Subcutaneous abdominal adipose tissue (tissue), 5 donors: ENCODE measurements at regions not wholly inside any gene's neighbourhood (a gene's known extent, or its start where the extent isn't known, plus 50 kb on each side); places are given as distances from the start of the nearest gene placed in this dataset.

Experiments
- H3K27ac ChIP-seq: one replicate; pipeline ENCODE4 v1.7.0; 2013; ENCODE audit warnings: low read depth, mild to moderate bottlenecking, inconsistent platforms, low read length, moderate library complexity
- H3K27me3 ChIP-seq, 5 donors: one replicate each; pipeline ENCODE4 v1.7.0; 2013; ENCODE audit warnings: low read length in 5 of 5, inconsistent platforms in 1 of 5; ENCODE audit not compliant: control insufficient read depth in 5 of 5, insufficient read depth in 4 of 5
- H3K36me3 ChIP-seq, 5 donors: one replicate each; pipeline ENCODE4 v1.7.0; 2013; ENCODE audit warnings: low read length in 5 of 5; ENCODE audit not compliant: control insufficient read depth in 5 of 5, insufficient read depth in 5 of 5
- H3K4me1 ChIP-seq, 5 donors: one replicate each; pipeline ENCODE4 v1.7.0; 2013; ENCODE audit warnings: low read length in 5 of 5, mild to moderate bottlenecking in 3 of 5, moderate library complexity in 1 of 5; ENCODE audit not compliant: control insufficient read depth in 5 of 5, insufficient read depth in 5 of 5
- H3K4me3 ChIP-seq, 5 donors: one replicate each; pipeline ENCODE4 v1.7.0; 2013; ENCODE audit warnings: low read length in 5 of 5, low read depth in 1 of 5
- H3K9ac ChIP-seq, 5 donors: one replicate each; pipeline ENCODE4 v1.7.0; 2013; ENCODE audit warnings: low read length in 5 of 5, mild to moderate bottlenecking in 4 of 5, moderate library complexity in 3 of 5
- H3K9me3 ChIP-seq, 5 donors: one replicate each; pipeline ENCODE4 v1.7.0; 2013; ENCODE audit warnings: low read length in 5 of 5; ENCODE audit not compliant: control insufficient read depth in 5 of 5
- donor health status: healthy.
- donor health status: healthy.
- donor health status: healthy.
- donor health status: healthy.
- donor health status: healthy.

DNA sequence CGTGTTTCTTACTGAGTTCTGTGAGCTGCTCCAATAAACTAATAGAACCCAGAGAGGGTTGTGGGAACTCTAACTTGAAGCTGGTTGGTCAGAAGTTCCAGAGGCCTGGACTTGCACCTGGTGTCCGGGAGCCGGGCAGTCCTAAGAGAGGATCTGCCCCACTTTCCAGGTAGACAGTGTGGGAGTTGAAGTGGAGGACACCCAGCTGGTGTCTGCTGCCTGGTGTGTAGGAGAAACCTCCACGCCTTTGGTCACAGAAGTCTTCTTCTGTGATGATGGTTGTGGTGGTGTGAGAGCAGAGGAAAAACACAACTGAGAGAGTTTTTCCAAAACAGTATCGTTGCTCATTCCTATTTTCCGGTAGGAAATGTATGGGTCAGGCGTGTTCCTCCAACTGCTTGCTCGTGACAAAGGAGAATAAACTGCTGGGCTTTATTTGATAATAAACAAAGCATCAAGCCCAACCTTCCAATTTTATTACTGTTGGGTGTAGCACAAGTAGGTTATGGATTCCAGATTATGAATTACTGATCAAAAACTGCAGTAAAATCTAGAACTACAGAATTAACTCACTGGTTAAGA lies 137.0 kb downstream of the KLF13 start:
- no peak overlapping the region for H3K27ac ChIP-seq
- no peaks in the 10 kb centered on the region for H3K9me3 ChIP-seq
- H3K4me1 ChIP-seq: peaks cover 0 to 3% (median 0%) of the 10 kb centered on the region in 5 donors
- peaks cover 0 to 2% (median 0%) of the 10 kb centered on the region in 5 donors for H3K27me3 ChIP-seq
- H3K9ac ChIP-seq: no peak overlapping the region
- H3K4me3 ChIP-seq: no peak overlapping the region
- no peaks in the 10 kb centered on the region for H3K36me3 ChIP-seq

DNA sequence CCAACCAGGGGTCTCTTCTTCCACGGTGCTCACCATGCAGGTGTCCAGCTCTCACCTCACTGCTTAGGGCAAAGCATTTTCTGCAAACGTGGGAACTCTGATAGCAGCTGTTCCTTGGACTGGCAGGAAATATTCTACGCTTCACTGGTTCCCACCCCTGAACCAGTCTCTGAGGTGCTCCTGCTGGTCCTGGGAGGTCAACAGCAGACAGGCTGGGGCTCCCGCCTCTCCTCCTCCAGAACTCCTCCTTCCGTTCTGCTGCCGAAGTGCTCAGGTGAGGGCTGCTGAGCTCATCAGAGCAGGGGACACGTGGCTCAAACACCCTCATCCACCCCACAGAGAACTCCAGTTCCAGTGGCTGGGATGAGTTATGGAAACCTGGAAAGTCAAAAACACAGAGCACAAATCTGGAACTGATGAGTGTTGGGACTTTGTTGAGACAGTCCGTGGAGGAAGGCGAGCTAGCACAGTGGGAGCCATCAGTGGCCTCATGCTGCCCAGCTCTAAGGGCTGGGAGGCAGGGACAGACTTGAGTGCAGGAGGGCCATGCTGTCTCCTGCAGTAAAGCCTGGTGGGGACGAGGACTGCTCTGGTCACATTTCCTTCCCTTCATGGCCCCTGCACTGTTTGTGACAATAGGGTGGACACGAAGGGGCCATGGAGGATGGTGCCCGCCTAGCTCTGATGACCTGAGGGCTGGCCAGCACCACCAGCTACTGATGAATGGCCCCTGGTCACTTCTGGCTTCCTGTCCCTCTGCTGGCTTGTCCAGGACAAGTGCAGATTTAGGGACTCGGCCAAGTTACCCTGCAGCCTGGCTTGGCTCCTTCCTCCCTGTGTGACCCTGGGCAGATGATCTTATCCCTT lies 137.8 kb downstream of the KLF13 start:
- Histone ChIP-seq H3K36me3 (no peaks in the 10 kb centered on the region), H3K27ac (no peak overlapping the region), H3K9me3 (no peaks in the 10 kb centered on the region), H3K4me1 (peaks cover 0 to 2% (median 0%) of the 10 kb centered on the region in 5 donors), H3K9ac (no peak overlapping the region), H3K4me3 (no peak overlapping the region), H3K27me3 (peaks cover 0 to 3% (median 0%) of the 10 kb centered on the region in 5 donors)

DNA sequence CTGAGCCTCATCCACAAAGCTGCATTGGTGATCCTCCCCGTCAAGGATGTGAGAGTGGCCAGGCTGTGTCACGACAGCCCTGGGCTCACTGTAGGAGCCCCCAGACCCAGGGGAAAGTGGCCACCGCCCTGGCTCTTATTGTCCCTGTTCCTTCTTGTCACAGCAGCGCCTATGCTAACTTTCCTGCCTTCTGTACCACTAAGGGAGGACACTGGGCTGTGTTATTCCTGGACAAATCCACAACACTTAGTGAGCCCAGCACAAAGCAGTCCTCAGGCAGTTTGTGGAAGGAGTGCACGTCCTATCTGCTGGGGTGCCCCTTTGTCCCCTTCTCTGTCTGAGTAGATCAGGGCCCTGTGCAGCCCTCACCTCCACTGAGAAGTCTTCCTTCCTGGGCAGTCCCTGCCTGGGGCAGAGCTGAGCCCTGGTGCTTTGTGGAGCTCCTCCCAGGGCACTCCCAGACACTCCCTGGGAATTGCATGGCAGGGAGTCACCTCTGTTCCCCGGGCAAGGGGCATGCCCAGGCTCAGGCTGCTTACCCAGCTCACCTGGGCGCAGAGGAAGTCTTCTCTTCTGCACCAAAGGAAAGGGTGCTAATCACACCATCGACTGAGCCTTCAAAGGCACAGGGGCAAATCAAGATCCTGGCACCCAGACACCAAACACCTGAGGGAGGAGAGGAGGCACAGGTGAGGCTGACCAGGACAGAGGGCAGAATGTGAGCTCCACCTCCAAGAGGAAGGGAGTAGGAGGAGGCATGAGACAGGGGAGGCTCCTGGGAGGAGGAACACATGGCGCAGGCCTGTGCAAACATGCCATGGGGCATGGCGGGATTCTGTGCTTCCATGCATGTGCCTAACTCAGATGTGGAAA lies 138.7 kb downstream of the KLF13 start:
- H3K9me3 ChIP-seq: no peaks in the 10 kb centered on the region
- H3K27ac ChIP-seq: no peak overlapping the region
- H3K9ac ChIP-seq: no peak overlapping the region

DNA sequence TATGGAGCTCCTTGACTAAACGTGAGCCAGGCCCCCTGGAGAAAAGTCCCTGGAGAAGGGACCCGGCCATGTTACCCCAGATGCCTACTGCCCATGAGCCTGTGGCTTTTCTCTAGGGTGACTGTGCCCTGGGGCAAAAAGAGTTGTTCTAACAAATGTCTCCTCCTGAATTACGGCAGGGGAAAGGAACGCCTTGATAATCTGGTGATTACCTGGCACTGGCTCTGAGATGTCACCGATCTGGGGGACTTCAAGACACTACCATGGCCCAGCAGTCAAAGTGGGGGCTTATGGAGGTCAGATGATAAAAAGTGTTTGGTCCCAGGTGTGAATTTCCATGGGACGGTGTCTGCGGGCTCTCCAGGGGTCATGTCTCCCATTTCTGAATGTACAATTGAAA lies 140.7 kb downstream of the KLF13 start:
- H3K27me3 ChIP-seq: peaks cover 0 to 3% (median 0%) of the 10 kb centered on the region in 5 donors
- no peak overlapping the region for H3K4me3 ChIP-seq
- H3K9me3 ChIP-seq: no peaks in the 10 kb centered on the region
- peaks cover 0 to 4% (median 0%) of the 10 kb centered on the region in 5 donors for H3K4me1 ChIP-seq
- H3K27ac ChIP-seq: no peak overlapping the region
- no peak overlapping the region for H3K9ac ChIP-seq
- no peaks in the 10 kb centered on the region for H3K36me3 ChIP-seq

More for the DNA sequence above, 138.7 kb downstream of the KLF13 start:
- no peak overlapping the region for H3K4me3 ChIP-seq
- H3K36me3 ChIP-seq: no peaks in the 10 kb centered on the region
- peaks cover 0 to 3% (median 0%) of the 10 kb centered on the region in 5 donors for H3K27me3 ChIP-seq
- H3K4me1 ChIP-seq: peaks cover 0 to 2% (median 0%) of the 10 kb centered on the region in 5 donors

DNA sequence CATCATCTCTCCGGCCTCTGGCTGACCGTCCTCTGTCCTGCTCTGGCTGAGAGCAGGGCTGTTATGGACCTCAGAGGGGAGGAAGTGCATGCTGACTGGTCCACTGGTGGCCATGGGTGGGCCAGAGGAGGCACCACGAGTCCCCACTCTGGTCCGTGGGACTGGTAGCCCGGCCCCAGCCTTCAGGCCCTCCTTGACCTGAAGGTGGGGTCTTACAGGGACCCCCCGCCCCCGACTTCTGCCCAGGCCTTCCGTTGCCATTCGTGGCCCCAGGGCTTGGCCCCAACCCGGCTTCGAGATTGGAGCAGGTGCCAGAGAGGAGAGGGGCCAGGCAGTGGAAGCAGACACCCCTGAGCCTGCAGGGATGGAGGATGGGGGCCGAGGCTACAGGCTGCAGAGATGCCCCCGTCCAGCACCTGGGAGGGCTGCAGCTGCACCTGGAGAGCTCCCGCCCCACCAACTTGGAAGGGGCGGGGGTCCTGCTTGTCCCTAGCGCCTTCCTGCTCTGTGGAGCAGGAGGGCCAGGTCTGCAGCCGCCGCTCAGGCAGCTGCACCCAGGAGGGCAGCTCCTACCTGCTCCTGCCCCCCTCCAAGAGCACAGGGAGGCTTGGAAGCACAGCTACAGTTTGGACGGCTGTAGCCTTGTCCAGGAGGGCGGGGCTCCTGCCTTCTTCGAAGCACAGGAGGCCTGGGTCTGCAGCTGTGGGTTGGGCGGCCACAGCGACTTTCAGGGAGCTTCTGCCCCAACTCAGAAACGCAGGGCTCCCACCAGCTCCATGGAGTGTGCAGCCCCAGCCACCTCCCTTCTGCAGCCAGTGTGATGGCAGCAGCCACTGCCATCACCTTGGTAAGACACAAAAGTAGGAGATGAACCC lies 142.5 kb downstream of the KLF13 start:
- Histone ChIP-seq H3K36me3 (no peaks in the 10 kb centered on the region), H3K9me3 (no peaks in the 10 kb centered on the region), H3K4me3 (no peak overlapping the region), H3K4me1 (peaks cover 0 to 19% (median 10%) of the 10 kb centered on the region in 5 donors), H3K27me3 (peaks cover 0 to 7% (median 2%) of the 10 kb centered on the region in 5 donors), H3K27ac (no peak overlapping the region), H3K9ac (no peak overlapping the region)

DNA sequence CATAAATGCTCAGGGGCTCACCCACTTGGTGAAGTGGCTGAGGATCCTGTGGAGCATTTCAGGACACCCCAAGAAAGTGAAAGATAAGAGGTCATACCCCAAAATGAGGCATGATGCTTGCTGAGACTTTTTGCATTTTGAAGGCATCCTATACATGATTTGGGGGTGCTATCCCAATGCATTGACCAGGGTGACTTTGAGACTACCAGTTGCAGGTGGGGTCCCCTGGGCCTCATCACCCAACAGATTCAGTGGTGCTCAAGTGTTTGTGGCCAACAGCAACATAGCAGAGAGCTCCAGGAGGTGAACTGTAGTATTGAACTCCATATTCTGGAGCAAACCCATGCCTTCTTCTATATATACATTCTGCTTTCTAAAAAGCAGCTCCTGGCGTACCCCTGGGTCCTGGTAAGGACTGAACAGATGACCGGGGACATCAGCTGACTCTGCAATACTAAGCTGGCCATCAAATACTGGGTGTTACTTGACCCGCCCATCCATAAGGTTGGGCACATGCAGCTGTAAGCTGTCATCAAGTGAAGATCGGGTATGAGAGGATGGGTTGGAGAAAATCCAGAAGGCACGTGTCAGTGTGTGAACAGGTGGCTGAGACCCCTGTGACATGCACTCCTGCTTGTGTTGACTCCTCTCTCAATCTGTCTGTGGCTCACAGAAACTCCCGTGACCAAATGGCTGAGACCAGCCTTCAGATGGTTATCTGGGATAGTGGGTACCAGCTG lies 143.3 kb downstream of the KLF13 start:
- Histone ChIP-seq H3K36me3 (no peaks in the 10 kb centered on the region), H3K4me3 (no peak overlapping the region), H3K27me3 (peaks cover 0 to 7% (median 2%) of the 10 kb centered on the region in 5 donors), H3K9me3 (no peaks in the 10 kb centered on the region), H3K27ac (no peak overlapping the region), H3K4me1 (peaks cover 0 to 19% (median 10%) of the 10 kb centered on the region in 5 donors), H3K9ac (no peak overlapping the region)

DNA sequence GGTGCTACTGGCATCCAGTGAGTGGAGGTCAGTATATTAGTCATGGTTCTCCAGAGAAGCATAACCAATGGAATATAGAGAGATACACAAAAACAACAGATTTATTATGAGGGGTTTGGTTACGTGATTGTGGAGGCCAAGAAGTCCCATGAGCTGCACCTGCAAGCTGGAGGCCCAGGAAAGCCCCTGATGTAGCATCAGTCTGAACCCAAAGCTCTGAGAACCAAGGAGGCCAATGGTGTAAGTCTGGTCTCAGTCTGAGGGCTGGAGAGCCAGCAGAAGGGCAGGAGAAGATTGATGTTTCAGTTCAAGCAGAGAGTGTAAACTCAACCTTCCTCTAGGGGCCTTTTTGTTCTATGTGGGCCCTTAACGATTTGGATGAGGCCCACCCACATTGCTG lies 144.1 kb downstream of the KLF13 start:
- Histone ChIP-seq H3K4me3 (no peak overlapping the region), H3K27ac (no peak overlapping the region), H3K4me1 (peaks cover 3 to 19% (median 10%) of the 10 kb centered on the region in 5 donors), H3K27me3 (peaks cover 0 to 7% (median 0%) of the 10 kb centered on the region in 5 donors), H3K9me3 (no peaks in the 10 kb centered on the region), H3K36me3 (no peaks in the 10 kb centered on the region), H3K9ac (no peak overlapping the region)

DNA sequence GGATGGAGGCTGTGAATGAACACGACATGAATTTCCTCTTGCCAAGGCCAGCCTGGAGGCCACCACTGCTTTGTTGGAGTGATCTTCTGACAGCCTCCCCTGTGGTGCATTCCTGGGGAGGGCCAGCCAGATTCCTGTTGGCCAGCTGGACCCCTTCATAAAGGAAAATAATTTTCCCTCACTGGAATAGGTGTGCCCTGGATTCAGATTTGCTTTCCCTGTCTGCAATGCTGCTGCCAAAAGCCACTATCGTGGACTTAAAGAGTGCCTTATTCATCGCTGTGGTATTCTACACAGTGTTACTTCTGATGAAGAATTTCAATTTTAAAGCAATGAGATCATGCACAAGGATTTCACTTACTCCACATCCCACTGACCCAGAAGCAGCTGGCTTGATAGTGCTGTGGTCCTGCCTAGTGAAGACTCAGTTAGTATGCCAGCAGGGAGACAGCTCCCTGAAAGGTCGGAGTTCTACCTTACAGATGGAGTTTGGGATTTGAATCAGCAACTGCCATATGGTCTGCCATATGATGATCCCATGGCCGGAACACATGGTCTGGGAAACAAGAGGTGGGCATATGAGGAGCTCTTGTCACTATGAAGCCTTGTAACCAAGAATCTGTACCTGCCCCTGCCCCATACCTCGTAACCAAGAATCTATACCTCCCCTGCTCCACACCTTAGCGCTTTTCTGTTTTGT lies 145.2 kb downstream of the KLF13 start:
- Histone ChIP-seq H3K27me3 (peaks cover 0 to 7% (median 0%) of the 10 kb centered on the region in 5 donors), H3K4me3 (no peak overlapping the region), H3K4me1 (peaks cover 3 to 19% (median 10%) of the 10 kb centered on the region in 5 donors), H3K9me3 (no peaks in the 10 kb centered on the region), H3K36me3 (no peaks in the 10 kb centered on the region), H3K9ac (no peak overlapping the region), H3K27ac (no peak overlapping the region)
